Endodermal cell (in vitro differentiated cells): ENCODE measurements at regions not wholly inside any gene's neighbourhood (a gene's known extent, or its start where the extent isn't known, plus 50 kb on each side); places are given as distances from the start of the nearest gene placed in this dataset.
"Not testable (repeated sequence)": the region's sequence is repeated elsewhere in the genome, so short reads cannot be mapped to it uniquely, and the experiment has no call there.

ENCODE experiments used
- DNase-seq: peaks from one replicate; pipeline ENCODE4 v3.0.0-alpha.2; 2017
- H3K27ac ChIP-seq: 2 replicates; pipeline ENCODE4 v1.5.1; 2013; ENCODE audit warnings: mild to moderate bottlenecking, low read depth, low read length, moderate library complexity
- H3K27me3 ChIP-seq: 2 replicates; pipeline ENCODE4 v1.6.1; 2013; ENCODE audit warnings: mild to moderate bottlenecking, low read length, moderate library complexity; ENCODE audit not compliant: insufficient read depth, control insufficient read depth, poor library complexity, severe bottlenecking
- H3K36me3 ChIP-seq: 2 replicates; pipeline ENCODE4 v1.7.0; 2013; ENCODE audit warnings: mild to moderate bottlenecking, low read length, moderate library complexity; ENCODE audit not compliant: control insufficient read depth, insufficient read depth
- H3K4me1 ChIP-seq: one replicate; pipeline ENCODE4 v1.7.0; 2013; ENCODE audit warnings: low read length; ENCODE audit not compliant: control insufficient read depth, insufficient read depth
- H3K4me3 ChIP-seq: 2 replicates; pipeline ENCODE4 v1.5.1; 2013; ENCODE audit warnings: mild to moderate bottlenecking, low read length, moderate library complexity
- H3K9ac ChIP-seq: 2 replicates; pipeline ENCODE4 v1.6.1; 2013; ENCODE audit warnings: mild to moderate bottlenecking, low read length, moderate library complexity; ENCODE audit not compliant: poor library complexity, severe bottlenecking; ENCODE audit errors: extremely low read depth
- H3K9me3 ChIP-seq: 2 replicates; pipeline ENCODE4 v1.6.1; 2013; ENCODE audit warnings: mild to moderate bottlenecking, low read length, moderate library complexity; ENCODE audit not compliant: control insufficient read depth
- H3K27ac Mint-ChIP-seq: 2 replicates; pipeline ENCODE4 v1.8.0; 2020; ENCODE audit warnings: mixed read lengths
- H3K27me3 Mint-ChIP-seq: 2 replicates; pipeline ENCODE4 v1.8.0; 2021; ENCODE audit warnings: mild to moderate bottlenecking, mixed read lengths; ENCODE audit not compliant: insufficient read depth
- H3K36me3 Mint-ChIP-seq: 2 replicates; pipeline ENCODE4 v1.8.0; 2020; ENCODE audit warnings: low read depth, mixed read lengths
- H3K4me1 Mint-ChIP-seq: 2 replicates; pipeline ENCODE4 v1.8.0; 2020; ENCODE audit warnings: mixed read lengths
- H3K4me3 Mint-ChIP-seq: 2 replicates; pipeline ENCODE4 v1.8.0; 2020; ENCODE audit warnings: mild to moderate bottlenecking, moderate library complexity, mixed read lengths
- H3K9me3 Mint-ChIP-seq: 2 replicates; pipeline ENCODE4 v1.8.0; 2020; ENCODE audit warnings: mild to moderate bottlenecking, mixed read lengths
- WGBS, 2 experiments: methylation state at CpG; one replicate each; pipeline versions ENCODE4 v1.1.5 to v1.1.7; 2013; ENCODE audit warnings: missing lambda C conversion rate in 2 of 2, mixed read lengths in 1 of 2; ENCODE audit not compliant: insufficient coverage in 1 of 2, insufficient read length in 1 of 2; 5-methylcytosine and 5-hydroxymethylcytosine counted together

- H3K9me3 Mint-ChIP-seq, result peaks cover 12% of the 10 kb centered on the region
- not testable (repeated sequence) for H3K9me3 ChIP-seq, DNase-seq, H3K27me3 Mint-ChIP-seq, H3K4me1 Mint-ChIP-seq, H3K4me3 Mint-ChIP-seq, H3K36me3 Mint-ChIP-seq, H3K4me3 ChIP-seq, H3K27me3 ChIP-seq, H3K27ac Mint-ChIP-seq, H3K27ac ChIP-seq, H3K4me1 ChIP-seq, H3K9ac ChIP-seq, H3K36me3 ChIP-seq
- WGBS, 2 experiments, result 72% methylated on average over 6 of the region's 21 CpGs; no CpG with 5 or more reads in 1 of the 2 experiments
These were observed 193.8 kb downstream of the POTEG start for GRCh38 chr14:19240387-19240786.

- not testable (repeated sequence) for H3K9me3 ChIP-seq, H3K36me3 Mint-ChIP-seq, H3K4me3 ChIP-seq, H3K4me3 Mint-ChIP-seq, H3K9ac ChIP-seq, H3K27me3 Mint-ChIP-seq, H3K4me1 ChIP-seq, H3K36me3 ChIP-seq, DNase-seq, H3K4me1 Mint-ChIP-seq, H3K27ac ChIP-seq, H3K27ac Mint-ChIP-seq, H3K27me3 ChIP-seq
- 90% methylated on average over 5 of the region's 15 CpGs; no CpG with 5 or more reads in 1 of the 2 experiments for WGBS, 2 experiments
- H3K9me3 Mint-ChIP-seq, result peaks cover 12% of the 10 kb centered on the region
These were observed 192.7 kb downstream of the POTEG start for GRCh38 chr14:19241451-19241850.

- WGBS, 2 experiments, result no CpG with 5 or more reads among the region's 15 CpGs
- H3K9me3 Mint-ChIP-seq, result peaks cover 12% of the 10 kb centered on the region
- H3K4me1 Mint-ChIP-seq, H3K4me1 ChIP-seq, H3K36me3 ChIP-seq, H3K36me3 Mint-ChIP-seq, H3K27ac Mint-ChIP-seq, DNase-seq, H3K27me3 ChIP-seq, H3K27ac ChIP-seq, H3K27me3 Mint-ChIP-seq, H3K9me3 ChIP-seq, H3K4me3 Mint-ChIP-seq, H3K9ac ChIP-seq, H3K4me3 ChIP-seq: not testable (repeated sequence)
These were observed 191.6 kb downstream of the POTEG start for GRCh38 chr14:19242529-19242928.

GRCh38 chr14:19266908-19267307, 167.2 kb downstream of the POTEG start:
- not testable (repeated sequence) for DNase-seq, H3K4me3 ChIP-seq, H3K27me3 Mint-ChIP-seq, H3K4me1 ChIP-seq, H3K36me3 Mint-ChIP-seq, H3K36me3 ChIP-seq, H3K9me3 Mint-ChIP-seq, H3K27ac Mint-ChIP-seq, H3K4me1 Mint-ChIP-seq, H3K27ac ChIP-seq, H3K27me3 ChIP-seq, H3K9me3 ChIP-seq, H3K4me3 Mint-ChIP-seq, H3K9ac ChIP-seq
- no CpG with 5 or more reads among the region's 40 CpGs for WGBS, 2 experiments

- H3K27ac Mint-ChIP-seq, H3K36me3 ChIP-seq, H3K4me1 Mint-ChIP-seq, DNase-seq, H3K27me3 ChIP-seq, H3K9ac ChIP-seq, H3K9me3 ChIP-seq, H3K9me3 Mint-ChIP-seq, H3K27me3 Mint-ChIP-seq, H3K36me3 Mint-ChIP-seq, H3K4me1 ChIP-seq, H3K27ac ChIP-seq, H3K4me3 Mint-ChIP-seq, H3K4me3 ChIP-seq: not testable (repeated sequence)
- WGBS, 2 experiments, result 90 to 95% methylated on average over 8 to 13 of the region's 16 CpGs
These were observed 166.5 kb downstream of the POTEG start for GRCh38 chr14:19267636-19268035.

GRCh38 chr14:19268047-19268627, 166.0 kb downstream of the POTEG start:
- no CpG with 5 or more reads among the region's 21 CpGs for WGBS, 2 experiments

GRCh38 chr14:19272235-19272634, 161.9 kb downstream of the POTEG start:
- H3K27me3 Mint-ChIP-seq, H3K27ac Mint-ChIP-seq, H3K27ac ChIP-seq, H3K4me1 Mint-ChIP-seq, H3K36me3 Mint-ChIP-seq, DNase-seq, H3K9me3 ChIP-seq, H3K4me3 ChIP-seq, H3K9me3 Mint-ChIP-seq, H3K9ac ChIP-seq, H3K4me1 ChIP-seq, H3K27me3 ChIP-seq, H3K36me3 ChIP-seq, H3K4me3 Mint-ChIP-seq: not testable (repeated sequence)
- no CpG with 5 or more reads among the region's 1 CpG for WGBS, 2 experiments

More at GRCh38 chr14:19268047-19268627, 166.0 kb downstream of the POTEG start:
- not testable (repeated sequence) for H3K36me3 ChIP-seq, H3K4me3 Mint-ChIP-seq, H3K36me3 Mint-ChIP-seq, DNase-seq, H3K9ac ChIP-seq, H3K4me3 ChIP-seq, H3K9me3 ChIP-seq, H3K27me3 ChIP-seq, H3K9me3 Mint-ChIP-seq, H3K27me3 Mint-ChIP-seq, H3K4me1 ChIP-seq, H3K27ac ChIP-seq, H3K27ac Mint-ChIP-seq, H3K4me1 Mint-ChIP-seq
